ENCODE measurements at regions not wholly inside any gene's neighbourhood (a gene's known extent, or its start where the extent isn't known, plus 50 kb on each side); places are given as distances from the start of the nearest gene placed in this dataset.
A peak's percentile ranks its signal among the peaks of the same experiment; 100 is the strongest.
"Not testable (repeated sequence)": the region's sequence is repeated elsewhere in the genome, so short reads cannot be mapped to it uniquely, and the experiment has no call there.

GRCh38 chr17:63019138-63019873 lies 53.3 kb downstream of the TANC2 start:
- ATAC-seq (replicated peaks) (no peak), DNase-seq (no peak)
- Mint-ChIP-seq H3K4me3 (no peak overlapping the region), H3K27ac (no peak overlapping the region), H3K4me1 (no peaks in the 10 kb centered on the region), H3K9me3 (peaks cover 2 to 4% of the 10 kb centered on the region in 2 donors), H3K27me3 (no peaks in the 10 kb centered on the region), H3K36me3 (no peaks in the 10 kb centered on the region)

- ATAC-seq (replicated peaks): no peak
- no peak for DNase-seq
- H3K9me3 Mint-ChIP-seq: peaks cover 2 to 4% of the 10 kb centered on the region in 2 donors
- no peaks in the 10 kb centered on the region for H3K4me1 Mint-ChIP-seq
- no peaks in the 10 kb centered on the region for H3K27me3 Mint-ChIP-seq
- H3K36me3 Mint-ChIP-seq: no peaks in the 10 kb centered on the region
- no peak overlapping the region for H3K27ac Mint-ChIP-seq
- H3K4me3 Mint-ChIP-seq: no peak overlapping the region
Observed at GRCh38 chr17:63022567-63022966, 56.5 kb downstream of the TANC2 start.

- Mint-ChIP-seq H3K27ac (no peak overlapping the region), H3K4me3 (no peak overlapping the region), H3K4me1 (peaks cover 0 to 1% of the 10 kb centered on the region in 2 donors), H3K27me3 (no peaks in the 10 kb centered on the region), H3K9me3 (peaks cover 2 to 4% of the 10 kb centered on the region in 2 donors), H3K36me3 (no peaks in the 10 kb centered on the region)
- DNase-seq (no peak), ATAC-seq (replicated peaks) (no peak)
Observed at GRCh38 chr17:63023049-63023448, 57.0 kb downstream of the TANC2 start.

- H3K9me3 Mint-ChIP-seq: peaks cover 2 to 4% of the 10 kb centered on the region in 2 donors
- ATAC-seq (replicated peaks) (no peak), DNase-seq (no peak)
- H3K27me3 Mint-ChIP-seq: no peaks in the 10 kb centered on the region
- H3K4me3 Mint-ChIP-seq: no peak overlapping the region
- H3K36me3 Mint-ChIP-seq: no peaks in the 10 kb centered on the region
- H3K27ac Mint-ChIP-seq: no peak overlapping the region
- peaks cover 0 to 7% of the 10 kb centered on the region in 2 donors for H3K4me1 Mint-ChIP-seq
Observed at GRCh38 chr17:63024201-63024600, 58.2 kb downstream of the TANC2 start.

- DNase-seq (no peak), ATAC-seq (replicated peaks) (no peak)
- Mint-ChIP-seq H3K9me3 (peaks cover 2 to 4% of the 10 kb centered on the region in 2 donors), H3K4me1 (peaks cover 0 to 7% of the 10 kb centered on the region in 2 donors), H3K36me3 (no peaks in the 10 kb centered on the region), H3K4me3 (no peak overlapping the region), H3K27ac (no peak overlapping the region), H3K27me3 (no peaks in the 10 kb centered on the region)
Observed at GRCh38 chr17:63024716-63025115, 58.7 kb downstream of the TANC2 start.

- not testable (repeated sequence) for H3K9me3 Mint-ChIP-seq; H3K4me1 Mint-ChIP-seq; H3K27ac Mint-ChIP-seq; H3K27me3 Mint-ChIP-seq; ATAC-seq (replicated peaks); DNase-seq; H3K36me3 Mint-ChIP-seq; H3K4me3 Mint-ChIP-seq
Observed at GRCh38 chr17:63025637-63026036, 59.6 kb downstream of the TANC2 start.

GRCh38 chr17:63029541-63029940 lies 63.5 kb downstream of the TANC2 start:
- DNase-seq: no peak
- Mint-ChIP-seq H3K4me3 (no peak overlapping the region), H3K4me1 (peaks cover 0 to 7% of the 10 kb centered on the region in 2 donors), H3K9me3 (peaks cover 0 to 2% of the 10 kb centered on the region in 2 donors), H3K27ac (no peak overlapping the region), H3K27me3 (no peaks in the 10 kb centered on the region), H3K36me3 (no peaks in the 10 kb centered on the region)
- no peak for ATAC-seq (replicated peaks)

GRCh38 chr17:63032142-63032541 lies 66.1 kb downstream of the TANC2 start:
- Mint-ChIP-seq H3K27ac (no peak overlapping the region), H3K9me3 (peaks cover 0 to 2% of the 10 kb centered on the region in 2 donors), H3K4me3 (no peak overlapping the region), H3K36me3 (no peaks in the 10 kb centered on the region), H3K4me1 (peaks cover 4 to 21% of the 10 kb centered on the region in 2 donors), H3K27me3 (peaks cover 0 to 4% of the 10 kb centered on the region in 2 donors)
- DNase-seq: no peak
- ATAC-seq (replicated peaks): no peak

- no peak for ATAC-seq (replicated peaks)
- H3K27ac Mint-ChIP-seq: no peak overlapping the region
Observed at GRCh38 chr17:63033142-63033541, 67.1 kb downstream of the TANC2 start.

GRCh38 chr17:63035271-63035670 lies 69.2 kb downstream of the TANC2 start:
- DNase-seq (no peak), ATAC-seq (replicated peaks) (no peak)
- peaks cover 0 to 8% of the 10 kb centered on the region in 2 donors for H3K27me3 Mint-ChIP-seq
- no peaks in the 10 kb centered on the region for H3K36me3 Mint-ChIP-seq
- H3K9me3 Mint-ChIP-seq: peaks cover 0 to 2% of the 10 kb centered on the region in 2 donors
- no peak overlapping the region for H3K27ac Mint-ChIP-seq
- H3K4me3 Mint-ChIP-seq: no peak overlapping the region
- H3K4me1 Mint-ChIP-seq: peaks cover 7 to 14% of the 10 kb centered on the region in 2 donors

More at GRCh38 chr17:63033142-63033541, 67.1 kb downstream of the TANC2 start:
- peaks cover 0 to 2% of the 10 kb centered on the region in 2 donors for H3K9me3 Mint-ChIP-seq
- no peaks in the 10 kb centered on the region for H3K36me3 Mint-ChIP-seq
- H3K4me1 Mint-ChIP-seq: peaks cover 4 to 18% of the 10 kb centered on the region in 2 donors
- no peak overlapping the region for H3K4me3 Mint-ChIP-seq
- H3K27me3 Mint-ChIP-seq: peaks cover 0 to 8% of the 10 kb centered on the region in 2 donors
- DNase-seq: no peak

GRCh38 chr17:63035695-63036094 lies 69.7 kb downstream of the TANC2 start:
- ATAC-seq (replicated peaks) (peak; percentile 49 to 52), DNase-seq (no peak)
- peaks cover 7 to 14% of the 10 kb centered on the region in 2 donors for H3K4me1 Mint-ChIP-seq
- H3K9me3 Mint-ChIP-seq: peaks cover 0 to 2% of the 10 kb centered on the region in 2 donors
- no peak overlapping the region for H3K27ac Mint-ChIP-seq
- no peaks in the 10 kb centered on the region for H3K36me3 Mint-ChIP-seq
- H3K27me3 Mint-ChIP-seq: peaks cover 0 to 8% of the 10 kb centered on the region in 2 donors
- no peak overlapping the region for H3K4me3 Mint-ChIP-seq

- Mint-ChIP-seq H3K27me3 (peaks cover 0 to 8% of the 10 kb centered on the region in 2 donors), H3K9me3 (no peaks in the 10 kb centered on the region), H3K27ac (no peak overlapping the region), H3K36me3 (no peaks in the 10 kb centered on the region), H3K4me1 (peaks cover 7 to 14% of the 10 kb centered on the region in 2 donors), H3K4me3 (peak overlapping the region in 1 of 2 donors; percentile 47)
- ATAC-seq (replicated peaks) (no peak), DNase-seq (no peak)
Observed at GRCh38 chr17:63039342-63039741, 73.3 kb downstream of the TANC2 start.

- H3K4me1 Mint-ChIP-seq: peaks cover 7 to 14% of the 10 kb centered on the region in 2 donors
- no peak overlapping the region for H3K27ac Mint-ChIP-seq
- H3K36me3 Mint-ChIP-seq: no peaks in the 10 kb centered on the region
- no peaks in the 10 kb centered on the region for H3K9me3 Mint-ChIP-seq
- H3K4me3 Mint-ChIP-seq: no peak overlapping the region
- peaks cover 0 to 8% of the 10 kb centered on the region in 2 donors for H3K27me3 Mint-ChIP-seq
- DNase-seq: no peak
- no peak for ATAC-seq (replicated peaks)
Observed at GRCh38 chr17:63039899-63040602, 74.0 kb downstream of the TANC2 start.

GRCh38 chr17:63040816-63041215 lies 74.8 kb downstream of the TANC2 start:
- Mint-ChIP-seq H3K4me1 (peaks cover 6 to 9% of the 10 kb centered on the region in 2 donors), H3K36me3 (no peaks in the 10 kb centered on the region), H3K9me3 (no peaks in the 10 kb centered on the region), H3K27ac (no peak overlapping the region), H3K4me3 (no peak overlapping the region), H3K27me3 (peaks cover 0 to 6% of the 10 kb centered on the region in 2 donors)
- ATAC-seq (replicated peaks): no peak
- no peak for DNase-seq

GRCh38 chr17:63041251-63041650 lies 75.2 kb downstream of the TANC2 start:
- H3K36me3 Mint-ChIP-seq: no peaks in the 10 kb centered on the region

More at GRCh38 chr17:63041251-63041650, 75.2 kb downstream of the TANC2 start:
- no peak for DNase-seq
- ATAC-seq (replicated peaks): no peak
- Mint-ChIP-seq H3K4me1 (peaks cover 4% of the 10 kb centered on the region in 2 donors), H3K27ac (no peak overlapping the region), H3K27me3 (peaks cover 0 to 4% of the 10 kb centered on the region in 2 donors), H3K4me3 (no peak overlapping the region), H3K9me3 (no peaks in the 10 kb centered on the region)
